HUES6 (cell line): ENCODE measurements at regions not wholly inside any gene's neighbourhood (a gene's known extent, or its start where the extent isn't known, plus 50 kb on each side); places are given as distances from the start of the nearest gene placed in this dataset.

ENCODE experiments used
- H3K27ac ChIP-seq: 2 replicates; pipeline ENCODE4 v1.7.0; 2013; ENCODE audit warnings: low read depth, mild to moderate bottlenecking, low read length, inconsistent platforms
- H3K27me3 ChIP-seq: 2 replicates; pipeline ENCODE4 v1.6.1; 2013; ENCODE audit warnings: low read length; ENCODE audit not compliant: control insufficient read depth, insufficient read depth
- H3K36me3 ChIP-seq: 2 replicates; pipeline ENCODE4 v1.6.1; 2013; ENCODE audit warnings: low read length; ENCODE audit not compliant: control insufficient read depth, insufficient read depth
- H3K4me1 ChIP-seq: 2 replicates; pipeline ENCODE4 v1.6.1; 2013; ENCODE audit warnings: low read length; ENCODE audit not compliant: control insufficient read depth, insufficient read depth
- H3K4me3 ChIP-seq: 2 replicates; pipeline ENCODE4 v1.5.1; 2013; ENCODE audit warnings: low read depth, low read length
- H3K9ac ChIP-seq: one replicate; pipeline ENCODE4 v1.6.1; 2013; ENCODE audit warnings: mild to moderate bottlenecking, low read length
- H3K9me3 ChIP-seq: 2 replicates; pipeline ENCODE4 v1.6.1; 2013; ENCODE audit warnings: low read depth, low read length; ENCODE audit not compliant: control insufficient read depth, insufficient read depth

GRCh38 chr15:29914511-29914926 is 92.3 kb upstream of the TJP1 start:
- no peak overlapping the region for H3K4me3 ChIP-seq
- peaks cover 15% of the 10 kb centered on the region for H3K9me3 ChIP-seq
- H3K27ac ChIP-seq: no peak overlapping the region
- H3K9ac ChIP-seq: no peak overlapping the region
- H3K4me1 ChIP-seq: peaks cover 16% of the 10 kb centered on the region
- H3K36me3 ChIP-seq: no peaks in the 10 kb centered on the region
- no peaks in the 10 kb centered on the region for H3K27me3 ChIP-seq

GRCh38 chr15:29913528-29914135 is 91.4 kb upstream of the TJP1 start:
- H3K9me3 ChIP-seq: peaks cover 15% of the 10 kb centered on the region
- no peak overlapping the region for H3K9ac ChIP-seq
- no peaks in the 10 kb centered on the region for H3K36me3 ChIP-seq
- H3K4me3 ChIP-seq: no peak overlapping the region
- H3K27me3 ChIP-seq: no peaks in the 10 kb centered on the region
- H3K4me1 ChIP-seq: peaks cover 12% of the 10 kb centered on the region
- H3K27ac ChIP-seq: no peak overlapping the region

- Histone ChIP-seq H3K9me3 (peaks cover 15% of the 10 kb centered on the region), H3K27ac (no peak overlapping the region), H3K4me1 (peaks cover 12% of the 10 kb centered on the region), H3K27me3 (no peaks in the 10 kb centered on the region), H3K36me3 (no peaks in the 10 kb centered on the region), H3K9ac (no peak overlapping the region), H3K4me3 (no peak overlapping the region)
Measured at GRCh38 chr15:29911705-29912104, 89.4 kb upstream of the TJP1 start.

- no peak overlapping the region for H3K27ac ChIP-seq
- no peak overlapping the region for H3K9ac ChIP-seq
Measured at GRCh38 chr15:29910068-29910467, 87.8 kb upstream of the TJP1 start.

GRCh38 chr15:29904757-29905417 is 82.6 kb upstream of the TJP1 start:
- Histone ChIP-seq H3K4me3 (no peak overlapping the region), H3K9me3 (no peaks in the 10 kb centered on the region), H3K27ac (no peak overlapping the region), H3K9ac (no peak overlapping the region), H3K4me1 (peaks cover 15% of the 10 kb centered on the region), H3K27me3 (no peaks in the 10 kb centered on the region), H3K36me3 (no peaks in the 10 kb centered on the region)

More at GRCh38 chr15:29910068-29910467, 87.8 kb upstream of the TJP1 start:
- H3K4me1 ChIP-seq: peaks cover 12% of the 10 kb centered on the region
- H3K27me3 ChIP-seq: no peaks in the 10 kb centered on the region
- H3K9me3 ChIP-seq: peaks cover 15% of the 10 kb centered on the region
- no peaks in the 10 kb centered on the region for H3K36me3 ChIP-seq
- no peak overlapping the region for H3K4me3 ChIP-seq

- Histone ChIP-seq H3K9ac (no peak overlapping the region), H3K9me3 (no peaks in the 10 kb centered on the region), H3K27me3 (no peaks in the 10 kb centered on the region), H3K4me1 (peaks cover 15% of the 10 kb centered on the region), H3K36me3 (no peaks in the 10 kb centered on the region), H3K27ac (no peak overlapping the region), H3K4me3 (no peak overlapping the region)
Measured at GRCh38 chr15:29903785-29904464, 81.7 kb upstream of the TJP1 start.

GRCh38 chr15:29903028-29903427 is 80.8 kb upstream of the TJP1 start:
- H3K9me3 ChIP-seq: peaks cover under 1% of the 10 kb centered on the region; the same call in 1 of the 2 replicates
- H3K27me3 ChIP-seq: no peaks in the 10 kb centered on the region
- H3K36me3 ChIP-seq: no peaks in the 10 kb centered on the region
- H3K27ac ChIP-seq: no peak overlapping the region
- H3K4me1 ChIP-seq: peaks cover 15% of the 10 kb centered on the region
- no peak overlapping the region for H3K4me3 ChIP-seq
- H3K9ac ChIP-seq: no peak overlapping the region

GRCh38 chr15:29900237-29901189 is 78.2 kb upstream of the TJP1 start:
- peaks cover 15% of the 10 kb centered on the region for H3K4me1 ChIP-seq
- H3K36me3 ChIP-seq: no peaks in the 10 kb centered on the region
- H3K27me3 ChIP-seq: no peaks in the 10 kb centered on the region
- H3K9ac ChIP-seq: no peak overlapping the region
- H3K4me3 ChIP-seq: no peak overlapping the region
- H3K9me3 ChIP-seq: peaks cover 19% of the 10 kb centered on the region
- no peak overlapping the region for H3K27ac ChIP-seq

- H3K36me3 ChIP-seq: no peaks in the 10 kb centered on the region
- H3K27me3 ChIP-seq: no peaks in the 10 kb centered on the region
- H3K4me3 ChIP-seq: no peak overlapping the region
- no peak overlapping the region for H3K9ac ChIP-seq
- H3K27ac ChIP-seq: no peak overlapping the region
- no peaks in the 10 kb centered on the region for H3K4me1 ChIP-seq
- peaks cover 32% of the 10 kb centered on the region for H3K9me3 ChIP-seq
Measured at GRCh38 chr15:29896062-29896461, 73.8 kb upstream of the TJP1 start.

- Histone ChIP-seq H3K4me3 (no peak overlapping the region), H3K9me3 (peaks cover 15% of the 10 kb centered on the region; the same call in 1 of the 2 replicates), H3K27me3 (no peaks in the 10 kb centered on the region), H3K27ac (no peak overlapping the region), H3K4me1 (peaks cover 23% of the 10 kb centered on the region), H3K36me3 (no peaks in the 10 kb centered on the region), H3K9ac (no peak overlapping the region)
Measured at GRCh38 chr15:29891096-29891457, 68.8 kb upstream of the TJP1 start.
